Suppressor macrophage treated with lipopolysaccharide for 4 hours (primary cell): ENCODE measurements at regions not wholly inside any gene's neighbourhood (a gene's known extent, or its start where the extent isn't known, plus 50 kb on each side); places are given as distances from the start of the nearest gene placed in this dataset.
A peak's percentile ranks its signal among the peaks of the same experiment; 100 is the strongest.

ENCODE experiments used
- DNase-seq: peaks from one replicate; pipeline ENCODE4 v3.0.0-alpha.2; 2020

GRCh38 chr1:87226341-87226760, 102.3 kb upstream of the LMO4 start:
- DNase-seq, result peak; percentile 94

DNA sequence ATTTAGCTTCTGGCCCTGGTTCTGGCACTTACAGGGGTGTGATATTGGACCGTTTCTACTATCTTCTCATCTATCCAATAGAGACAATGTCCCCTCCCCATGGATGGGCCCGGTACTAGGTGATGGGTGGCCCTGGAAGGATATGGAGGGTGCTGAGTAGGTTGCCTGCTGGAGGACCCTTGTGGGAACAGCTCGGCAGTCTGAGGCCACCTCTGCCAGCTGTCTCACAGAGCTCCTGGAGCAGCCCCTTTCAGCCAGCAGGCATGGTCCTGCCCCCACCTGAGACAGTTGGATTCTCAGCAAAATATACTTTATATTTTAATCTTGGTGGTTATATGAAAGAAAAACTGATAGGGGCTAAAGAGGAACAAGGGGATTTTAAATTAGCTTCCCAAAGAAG, 101.0 kb upstream of the LMO4 start:
- DNase-seq, result no peak

DNA sequence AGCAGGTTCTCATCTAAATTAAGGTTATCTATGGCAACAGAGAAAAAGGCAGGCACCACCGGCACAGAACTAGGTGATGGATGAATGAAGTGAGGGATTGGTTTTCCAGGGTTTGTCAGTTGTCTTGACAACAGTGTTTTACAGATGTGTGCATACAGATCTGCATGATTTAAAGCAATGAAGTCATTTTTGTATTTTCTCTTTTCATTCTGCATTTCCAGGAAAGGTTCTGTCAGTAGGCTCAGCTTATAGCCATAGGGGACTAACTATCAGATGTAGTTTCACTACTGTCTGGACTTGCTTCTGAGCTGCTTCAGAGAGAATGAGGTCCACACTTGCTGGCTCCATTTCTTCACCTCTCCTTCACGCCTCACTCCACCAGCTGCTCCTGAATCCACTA, 98.2 kb upstream of the LMO4 start:
- no peak for DNase-seq

- DNase-seq, result no peak
Measured at GRCh38 chr1:87231703-87232367, 96.8 kb upstream of the LMO4 start.

- peak; percentile 29 for DNase-seq
Measured at GRCh38 chr1:87236585-87236984, 92.1 kb upstream of the LMO4 start.

- DNase-seq, result no peak
Measured at GRCh38 chr1:87239997-87240605, 88.6 kb upstream of the LMO4 start.

GRCh38 chr1:87240661-87241285, 87.9 kb upstream of the LMO4 start:
- no peak for DNase-seq

GRCh38 chr1:87242445-87243185, 86.1 kb upstream of the LMO4 start:
- DNase-seq, result no peak

DNA sequence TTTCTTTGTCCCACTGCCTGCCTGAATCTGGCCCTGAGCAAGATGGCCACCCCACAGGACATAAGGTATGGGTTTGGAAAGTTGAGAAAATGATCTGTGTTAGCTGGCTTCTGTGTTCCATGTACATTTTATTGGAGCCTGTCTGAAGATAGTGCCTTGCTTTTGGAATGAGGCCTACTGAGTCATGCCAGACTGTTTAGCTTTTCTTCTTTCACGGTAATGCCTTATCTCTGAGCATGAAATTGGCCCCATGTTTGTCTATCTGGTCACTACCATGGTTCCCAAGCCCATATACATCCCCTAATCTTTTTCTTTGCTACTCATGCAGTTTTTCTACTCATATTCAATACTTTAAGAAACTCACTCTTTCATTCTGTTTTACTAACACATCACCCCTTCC, 85.1 kb upstream of the LMO4 start:
- no peak for DNase-seq

DNA sequence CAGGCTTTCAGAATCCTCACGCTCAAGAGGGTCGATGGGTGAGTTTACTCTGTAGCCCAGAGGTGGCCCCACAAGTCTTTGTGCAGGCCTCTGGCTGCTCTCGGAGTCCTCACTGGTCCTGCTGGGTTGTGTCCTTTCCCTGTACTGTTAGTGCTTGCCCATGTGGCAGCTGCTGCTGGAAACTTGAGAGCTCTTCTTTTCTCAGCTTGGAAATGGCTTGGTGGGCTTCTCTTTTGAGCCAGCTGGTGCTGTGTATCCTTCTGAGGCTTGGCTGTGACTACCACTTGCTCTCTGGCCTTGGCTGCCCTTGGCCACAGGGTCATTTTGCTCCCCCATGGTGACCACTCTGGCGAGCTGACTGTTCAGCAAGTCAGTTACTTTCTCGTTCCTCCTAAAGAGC, 82.2 kb upstream of the LMO4 start:
- DNase-seq, result no peak

- DNase-seq, result no peak
Measured at GRCh38 chr1:87249803-87250202, 78.9 kb upstream of the LMO4 start.

- no peak for DNase-seq
Measured at GRCh38 chr1:87250336-87250735, 78.3 kb upstream of the LMO4 start.

DNA sequence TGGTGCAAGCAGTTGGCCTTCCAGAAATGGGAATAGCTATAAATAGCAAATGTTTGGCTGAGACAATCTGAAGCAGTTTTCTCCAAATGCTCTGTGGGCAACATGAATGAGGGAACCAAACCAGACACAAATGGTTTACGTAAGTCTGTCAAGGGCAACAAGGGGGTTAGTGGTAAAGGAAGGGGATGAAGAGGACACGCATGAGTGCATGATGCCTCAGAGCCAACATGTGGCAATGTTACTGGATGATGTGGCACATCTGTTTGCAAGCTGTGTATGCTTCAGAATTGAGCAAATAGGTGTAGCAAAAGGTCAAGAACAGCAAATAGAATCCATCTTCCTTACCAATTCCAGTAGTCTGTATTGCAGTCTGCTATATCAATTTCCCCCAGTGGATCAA, 76.3 kb upstream of the LMO4 start:
- DNase-seq, result peak; percentile 20

- no peak for DNase-seq
Measured at GRCh38 chr1:87262688-87263087, 66.0 kb upstream of the LMO4 start.

GRCh38 chr1:87263281-87263680, 65.4 kb upstream of the LMO4 start:
- DNase-seq, result no peak

DNA sequence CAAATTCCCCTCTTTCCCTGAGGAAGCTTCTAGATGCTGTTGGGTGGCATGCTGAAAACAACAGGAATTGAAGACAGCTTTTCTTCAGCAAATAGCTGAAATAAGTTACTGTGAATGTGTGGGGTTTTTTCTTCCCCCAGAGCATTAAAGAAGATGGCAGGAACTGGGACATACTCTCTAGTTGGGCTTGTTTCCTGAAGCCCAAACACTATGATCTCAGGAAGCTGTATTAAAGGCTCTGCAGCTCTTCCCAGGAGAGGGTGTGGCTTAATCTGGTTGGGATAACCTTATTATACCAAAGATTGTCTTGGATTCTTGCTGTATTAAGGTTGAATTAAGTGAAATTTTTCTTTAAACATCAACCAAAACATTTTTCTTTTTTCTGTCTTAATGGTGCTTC, 64.9 kb upstream of the LMO4 start:
- DNase-seq, result no peak

GRCh38 chr1:87264976-87265375, 63.7 kb upstream of the LMO4 start:
- DNase-seq, result no peak

GRCh38 chr1:87265786-87266185, 62.9 kb upstream of the LMO4 start:
- DNase-seq, result no peak

DNA sequence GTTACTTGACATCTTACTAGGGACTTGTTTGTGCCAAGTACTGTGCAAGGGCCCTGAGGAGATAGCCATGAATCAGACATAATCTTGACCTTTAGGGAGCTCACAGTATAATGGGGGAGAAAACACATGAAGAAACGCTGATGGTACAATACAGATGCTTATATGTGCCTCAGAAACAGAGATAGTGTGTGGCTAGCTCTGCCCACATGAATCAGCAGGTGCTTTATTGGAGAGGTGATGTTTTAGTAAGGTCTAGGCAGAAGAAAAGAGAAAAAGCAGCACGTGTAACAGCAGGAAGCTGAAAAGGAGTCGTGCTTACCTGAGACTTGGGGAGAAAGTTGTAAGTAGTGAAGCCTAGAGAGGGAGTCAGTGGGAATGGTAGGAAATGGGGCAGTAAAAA, 60.6 kb upstream of the LMO4 start:
- no peak for DNase-seq

GRCh38 chr1:87269921-87270320, 58.8 kb upstream of the LMO4 start:
- DNase-seq, result no peak

DNA sequence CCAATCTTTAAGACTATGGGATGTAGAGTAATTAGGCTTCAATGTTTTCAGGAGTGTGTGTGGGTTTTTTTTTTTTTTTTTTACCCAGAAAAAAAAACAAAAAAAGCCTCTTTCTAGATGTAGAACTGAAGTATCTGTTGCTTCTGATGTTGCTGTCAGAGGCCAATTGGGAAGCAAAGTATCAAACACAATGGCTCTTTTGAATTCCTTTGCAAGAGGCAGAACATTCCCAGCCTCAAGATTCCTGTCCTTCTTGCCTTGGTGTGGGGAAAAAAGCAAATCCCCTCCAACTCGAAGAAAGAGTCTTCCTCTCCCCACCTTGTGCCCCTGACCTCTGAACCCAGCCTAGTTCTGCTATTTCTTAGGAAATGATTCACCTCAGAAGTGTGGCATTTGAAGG, 55.4 kb upstream of the LMO4 start:
- DNase-seq, result no peak

- DNase-seq, result no peak
Measured at GRCh38 chr1:87274851-87275250, 53.8 kb upstream of the LMO4 start.

DNA sequence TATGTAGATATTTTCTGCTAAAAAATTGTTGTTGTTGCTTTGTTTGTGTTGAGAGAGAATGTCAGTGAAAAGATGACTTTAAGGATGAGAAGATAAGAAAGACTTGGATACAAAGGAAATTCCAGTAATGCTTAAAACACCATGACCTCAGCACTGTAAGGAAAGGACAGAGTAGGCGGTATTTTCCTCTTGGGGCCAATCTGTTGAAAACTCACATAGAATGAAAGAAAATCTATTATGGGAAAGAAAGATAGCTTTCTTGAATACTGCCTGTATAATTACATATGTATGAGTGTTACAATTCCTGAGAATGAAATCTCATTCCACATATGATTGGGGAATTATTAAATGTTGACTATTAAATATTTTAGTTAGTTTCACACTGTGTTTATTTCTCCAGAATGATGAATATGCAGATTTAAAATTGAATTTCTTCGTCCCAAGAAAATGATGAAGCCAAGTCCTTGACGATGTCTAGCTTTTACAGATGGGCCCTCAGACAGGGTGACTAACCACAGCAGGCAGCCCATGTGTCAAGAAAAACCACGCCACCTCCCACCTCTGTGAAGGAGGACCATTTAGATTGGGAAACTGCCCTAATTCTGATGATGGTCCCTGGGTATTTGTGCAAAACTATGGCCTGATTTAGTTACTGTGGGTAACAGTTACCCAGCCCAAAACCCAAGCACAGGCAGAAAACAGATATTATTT, 49.7 kb upstream of the LMO4 start:
- DNase-seq, result peak; percentile 16
